HEK293 (cell line): ENCODE measurements at regions not wholly inside any gene's neighbourhood (a gene's known extent, or its start where the extent isn't known, plus 50 kb on each side); places are given as distances from the start of the nearest gene placed in this dataset.

Experiments
- CTCF ChIA-PET: fragments of 350-600 bp; formaldehyde crosslinking; extraction: SDS; loops from one replicate; lab custom pipeline; 2021; ENCODE audit warnings: antibody characterized with exemption; lab: Yijun Ruan, JAX
- POLR2A ChIA-PET: fragments of 300-600 bp; formaldehyde crosslinking; extraction: SDS; loops from one replicate; lab custom pipeline; 2020; ENCODE audit warnings: antibody characterized with exemption, inconsistent platforms; lab: Yijun Ruan, JAX
- H3K27ac ChIP-seq: fragments of 200-500 bp; sonication (Bioruptor generic); 2 replicates; pipeline ENCODE4 v1.5.1; 2014; ENCODE audit warnings: low read depth, low read length, control low read depth, inconsistent platforms; ENCODE audit errors: extremely low read depth
- H3K36me3 ChIP-seq, 2 experiments: fragments of 200-500 bp in 1 of 2; sonication (Bioruptor generic) in 1 of 2; 1 replicate in 1 of 2; 2 replicates in 1 of 2; pipeline ENCODE4 v1.5.1; 2014 to 2017; ENCODE audit warnings: inconsistent platforms in 2 of 2, low read length in 2 of 2; ENCODE audit not compliant: control insufficient read depth in 2 of 2, insufficient read depth in 1 of 2
- H3K4me1 ChIP-seq: fragments of 200-500 bp; sonication (Bioruptor generic); 2 replicates; pipeline ENCODE4 v1.5.1; 2014; ENCODE audit warnings: mild to moderate bottlenecking, low read length, inconsistent platforms; ENCODE audit not compliant: control insufficient read depth, insufficient read depth
- H3K4me3 ChIP-seq: 2 replicates; pipeline ENCODE4 v1.5.1; 2011; ENCODE audit warnings: low read depth, mild to moderate bottlenecking, control low read depth, low read length, moderate library complexity
- H3K9me3 ChIP-seq: fragments of 200-500 bp; sonication (Bioruptor generic); 2 replicates; pipeline ENCODE4 v1.5.1; 2014; ENCODE audit warnings: low read depth, low read length, inconsistent platforms; ENCODE audit not compliant: control insufficient read depth, insufficient read depth
- IKZF3 ChIP-seq: fragments of 450-650 bp; IDR thresholded peaks from 2 replicates; pipeline ENCODE4 v1.5.0; 2018; ENCODE audit warnings: missing biosample characterization, mild to moderate bottlenecking, missing genetic modification characterization, moderate library complexity
- KLF7 ChIP-seq: fragments of 450-650 bp; formaldehyde crosslinking; IDR thresholded peaks from 2 replicates; pipeline ENCODE4 v1.5.1; 2016; ENCODE audit warnings: missing biosample characterization, missing genetic modification characterization, borderline replicate concordance
- PRDM1 ChIP-seq: fragments of 450-650 bp; formaldehyde crosslinking; IDR thresholded peaks from 2 replicates; pipeline ENCODE4; 2016; ENCODE audit warnings: missing biosample characterization, missing genetic modification characterization
- SCRT1 ChIP-seq: fragments of 450-650 bp; formaldehyde crosslinking; IDR thresholded peaks from 2 replicates; pipeline ENCODE4 v1.5.1; 2016; ENCODE audit warnings: missing biosample characterization, missing genetic modification characterization, borderline replicate concordance
- WT1 ChIP-seq: fragments of 450-650 bp; formaldehyde crosslinking; IDR thresholded peaks from 2 replicates; pipeline ENCODE4 v1.5.1; 2016; ENCODE audit warnings: missing biosample characterization, missing genetic modification characterization
- YY2 ChIP-seq: fragments of 450-650 bp; formaldehyde crosslinking; IDR thresholded peaks from 2 replicates; pipeline ENCODE4 v1.5.1; 2016; ENCODE audit warnings: missing biosample characterization, missing genetic modification characterization
- ZBTB1 ChIP-seq: fragments of 450-650 bp; formaldehyde crosslinking; IDR thresholded peaks from 2 replicates; pipeline ENCODE4 v1.5.1; 2016; ENCODE audit warnings: missing biosample characterization, missing genetic modification characterization
- ZBTB11 ChIP-seq: fragments of 450-650 bp; formaldehyde crosslinking; conservative IDR thresholded peaks from 2 replicates; pipeline ENCODE4 v1.5.1; 2016; ENCODE audit warnings: low read depth, missing biosample characterization, missing genetic modification characterization
- ZFP37 ChIP-seq: fragments of 450-650 bp; formaldehyde crosslinking; IDR thresholded peaks from 2 replicates; pipeline ENCODE4 v1.5.1; 2016; ENCODE audit warnings: missing biosample characterization, missing genetic modification characterization
- ZNF121 ChIP-seq: fragments of 450-650 bp; formaldehyde crosslinking; IDR thresholded peaks from 2 replicates; pipeline ENCODE4 v1.5.1; 2016; ENCODE audit warnings: missing biosample characterization, missing genetic modification characterization
- ZNF140 ChIP-seq: fragments of 450-650 bp; formaldehyde crosslinking; IDR thresholded peaks from 2 replicates; pipeline ENCODE4 v1.5.1; 2016; ENCODE audit warnings: missing biosample characterization, missing genetic modification characterization
- ZNF148 ChIP-seq: fragments of 450-650 bp; formaldehyde crosslinking; IDR thresholded peaks from 2 replicates; pipeline ENCODE4 v1.5.0; 2017; ENCODE audit warnings: missing biosample characterization, missing genetic modification characterization, borderline replicate concordance
- ZNF157 ChIP-seq: fragments of 450-650 bp; formaldehyde crosslinking; IDR thresholded peaks from 2 replicates; pipeline ENCODE4 v1.5.1; 2016; ENCODE audit warnings: missing biosample characterization, missing genetic modification characterization
- ZNF184 ChIP-seq: fragments of 450-650 bp; IDR thresholded peaks from 2 replicates; pipeline ENCODE4 v1.5.1; 2018; ENCODE audit warnings: missing biosample characterization, mild to moderate bottlenecking, missing genetic modification characterization
- ZNF202 ChIP-seq: fragments of 450-650 bp; formaldehyde crosslinking; IDR thresholded peaks from 2 replicates; pipeline ENCODE4 v1.5.1; 2016; ENCODE audit warnings: missing biosample characterization, missing genetic modification characterization, borderline replicate concordance
- ZNF214 ChIP-seq: fragments of 450-650 bp; formaldehyde crosslinking; IDR thresholded peaks from 2 replicates; pipeline ENCODE4 v1.5.1; 2017; ENCODE audit warnings: missing biosample characterization, mild to moderate bottlenecking, missing genetic modification characterization, borderline replicate concordance
- ZNF221 ChIP-seq: fragments of 450-650 bp; formaldehyde crosslinking; IDR thresholded peaks from 2 replicates; pipeline ENCODE4 v1.5.1; 2017; ENCODE audit warnings: missing biosample characterization, missing genetic modification characterization, borderline replicate concordance
- ZNF248 ChIP-seq: fragments of 450-650 bp; formaldehyde crosslinking; IDR thresholded peaks from 2 replicates; pipeline ENCODE4 v1.5.1; 2017; ENCODE audit warnings: missing biosample characterization, missing genetic modification characterization
- ZNF274 ChIP-seq, 2 experiments: fragments of 200-500 bp in 1 of 2; fragments of 450-650 bp in 1 of 2; sonication (Bioruptor generic) in 1 of 2; formaldehyde crosslinking in 1 of 2; IDR thresholded peaks; 2 replicates each; pipeline versions ENCODE4 v1.5.1 to v1.6.1; 2014 to 2016; ENCODE audit warnings: borderline replicate concordance in 1 of 2, inconsistent platforms in 1 of 2, low read length in 1 of 2, missing biosample characterization in 1 of 2, missing genetic modification characterization in 1 of 2
- ZNF391 ChIP-seq: fragments of 450-650 bp; formaldehyde crosslinking; IDR thresholded peaks from 2 replicates; pipeline ENCODE4 v1.5.1; 2016; ENCODE audit warnings: low read depth, missing biosample characterization, missing genetic modification characterization, borderline replicate concordance
- ZNF433 ChIP-seq: fragments of 450-650 bp; formaldehyde crosslinking; IDR thresholded peaks from 2 replicates; pipeline ENCODE4 v1.5.1; 2016; ENCODE audit warnings: missing biosample characterization, missing genetic modification characterization, low read depth
- ZNF48 ChIP-seq: fragments of 450-650 bp; formaldehyde crosslinking; IDR thresholded peaks from 2 replicates; pipeline ENCODE4 v1.5.1; 2016; ENCODE audit warnings: missing biosample characterization, missing genetic modification characterization
- ZNF555 ChIP-seq: fragments of 450-650 bp; formaldehyde crosslinking; conservative IDR thresholded peaks from 2 replicates; pipeline ENCODE4 v1.5.1; 2017; ENCODE audit warnings: missing biosample characterization, mild to moderate bottlenecking, missing genetic modification characterization, inconsistent platforms
- ZNF560 ChIP-seq: fragments of 450-650 bp; formaldehyde crosslinking; IDR thresholded peaks from 2 replicates; pipeline ENCODE4 v1.5.1; 2017; ENCODE audit warnings: missing biosample characterization, missing genetic modification characterization, borderline replicate concordance
- ZNF626 ChIP-seq: fragments of 450-650 bp; sonication (Bioruptor Pico); formaldehyde crosslinking; IDR thresholded peaks from 2 replicates; pipeline ENCODE4 v1.5.1; 2018; ENCODE audit warnings: missing biosample characterization, missing genetic modification characterization, inconsistent platforms
- ZNF701 ChIP-seq: fragments of 450-650 bp; formaldehyde crosslinking; IDR thresholded peaks from 2 replicates; pipeline ENCODE4 v1.5.1; 2016; ENCODE audit warnings: missing biosample characterization, missing genetic modification characterization
- ZNF777 ChIP-seq: fragments of 450-650 bp; formaldehyde crosslinking; IDR thresholded peaks from 2 replicates; pipeline ENCODE4 v1.5.1; 2017; ENCODE audit warnings: missing biosample characterization, missing genetic modification characterization, borderline replicate concordance
- ZNF792 ChIP-seq: fragments of 450-650 bp; formaldehyde crosslinking; IDR thresholded peaks from 2 replicates; pipeline ENCODE4 v1.5.1; 2016; ENCODE audit warnings: missing biosample characterization, missing genetic modification characterization
- ZXDB ChIP-seq: fragments of 450-650 bp; formaldehyde crosslinking; IDR thresholded peaks from 2 replicates; pipeline ENCODE4 v1.5.1; 2016; ENCODE audit warnings: missing biosample characterization, missing genetic modification characterization

- TF ChIP-seq ZNF777 (tag by site-specific recombination) (no peak), ZNF555 (tag by site-specific recombination) (no peak), ZNF433 (no peak), ZNF214 (tag by site-specific recombination) (no peak), ZBTB1 (tag by site-specific recombination) (no peak), ZBTB11 (no peak), ZNF391 (tag by site-specific recombination) (no peak), IKZF3 (no peak), ZNF48 (tag by site-specific recombination) (no peak), PRDM1 (tag by site-specific recombination) (no peak), ZNF274 (IDR thresholded peaks at IDR 0.05; ENCODE audit: low read length) (no peak), ZNF274 (tag by site-specific recombination; IDR thresholded peaks at IDR 0.05; ENCODE audit: borderline replicate concordance) (no peak), ZXDB (tag by site-specific recombination) (no peak), KLF7 (no peak), ZNF121 (tag by site-specific recombination) (no peak), ZNF248 (tag by site-specific recombination) (no peak), YY2 (tag by site-specific recombination) (no peak)
- CTCF ChIA-PET: interaction anchor here (0.5 to 1.0 kb wide), 2 partner anchors 198 to 320 kb away, joined by 3 to 4 read pairs; no protein-coding TSS in a partner anchor
- POLR2A ChIA-PET: no interaction called here
- Histone ChIP-seq H3K9me3 (no peaks in the 10 kb centered on the region), H3K4me1 (no peaks in the 10 kb centered on the region), H3K36me3 (no peaks in the 10 kb centered on the region), H3K4me3 (no peak overlapping the region), H3K27ac (no peak overlapping the region)
Measured at GRCh38 chr3:157938154-157938779, 168.0 kb downstream of the SHOX2 start.

GRCh38 chr3:157931517-157931916, 174.7 kb downstream of the SHOX2 start:
- ChIA-PET POLR2A (no interaction called here), CTCF (no interaction called here)
- Histone ChIP-seq H3K9me3 (no peaks in the 10 kb centered on the region), H3K27ac (no peak overlapping the region), H3K4me3 (no peak overlapping the region), H3K4me1 (no peaks in the 10 kb centered on the region), H3K36me3 (no peaks in the 10 kb centered on the region)
- TF ChIP-seq PRDM1 (tag by site-specific recombination) (no peak), ZNF184 (tag by site-specific recombination) (no peak), ZNF560 (tag by site-specific recombination) (no peak), WT1 (tag by site-specific recombination) (no peak), ZNF701 (tag by site-specific recombination) (no peak), ZNF148 (tag by site-specific recombination) (no peak), ZNF221 (no peak), ZFP37 (tag by site-specific recombination) (no peak), SCRT1 (tag by site-specific recombination) (no peak), ZNF202 (no peak), ZNF626 (no peak), ZNF140 (tag by site-specific recombination) (no peak), ZNF792 (tag by site-specific recombination) (no peak), ZNF157 (no peak)
